NCI-H1417 (cell line): ENCODE measurements at regions not wholly inside any gene's neighbourhood (a gene's known extent, or its start where the extent isn't known, plus 50 kb on each side); places are given as distances from the start of the nearest gene placed in this dataset.
"Not testable (repeated sequence)": the region's sequence is repeated elsewhere in the genome, so short reads cannot be mapped to it uniquely, and the experiment has no call there.

Experiments used
- DNase-seq, 3 experiments: peaks; one replicate each; lab custom pipeline; 2025; lab: John Stamatoyannopoulos, UW

DNA sequence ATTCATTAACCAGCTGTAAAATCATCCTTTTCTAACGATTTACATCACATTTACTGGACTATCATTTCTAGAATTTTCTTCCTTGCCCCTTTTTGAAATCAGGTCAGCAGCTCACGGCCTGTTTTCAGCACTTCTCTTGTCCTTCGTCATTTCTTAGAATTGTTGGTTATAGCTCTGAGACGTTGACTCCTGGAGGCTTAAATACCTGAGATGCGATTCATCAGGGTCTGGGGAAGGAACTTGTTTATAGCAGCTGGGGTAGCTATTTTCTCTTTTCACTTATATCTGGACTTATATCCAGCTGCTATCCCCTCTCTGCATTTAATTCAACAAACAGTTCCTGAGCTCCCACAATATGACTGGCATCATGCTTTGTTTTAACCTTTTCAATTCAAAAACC is 338.7 kb upstream of the TNRC6C start:
- no peak for DNase-seq

DNA sequence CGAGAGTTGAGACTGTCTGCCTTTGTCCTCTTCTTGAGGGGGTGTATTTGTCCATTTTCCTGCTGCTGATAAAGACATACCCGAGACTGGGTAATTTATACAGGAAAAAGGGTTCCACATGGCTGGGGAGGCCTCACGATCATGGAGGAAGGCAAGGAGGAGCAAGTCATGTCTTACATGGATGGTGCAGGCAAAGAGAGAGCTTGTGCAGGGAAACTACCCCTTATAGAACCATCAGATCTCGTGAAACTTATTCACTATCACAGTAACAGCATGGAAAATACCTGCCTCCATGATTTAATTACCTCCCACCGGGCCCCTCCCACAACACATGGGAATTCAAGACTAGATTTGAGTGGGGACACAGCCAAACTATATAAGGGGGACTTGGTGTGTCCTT is 338.2 kb upstream of the TNRC6C start:
- DNase-seq, result no peak

DNA sequence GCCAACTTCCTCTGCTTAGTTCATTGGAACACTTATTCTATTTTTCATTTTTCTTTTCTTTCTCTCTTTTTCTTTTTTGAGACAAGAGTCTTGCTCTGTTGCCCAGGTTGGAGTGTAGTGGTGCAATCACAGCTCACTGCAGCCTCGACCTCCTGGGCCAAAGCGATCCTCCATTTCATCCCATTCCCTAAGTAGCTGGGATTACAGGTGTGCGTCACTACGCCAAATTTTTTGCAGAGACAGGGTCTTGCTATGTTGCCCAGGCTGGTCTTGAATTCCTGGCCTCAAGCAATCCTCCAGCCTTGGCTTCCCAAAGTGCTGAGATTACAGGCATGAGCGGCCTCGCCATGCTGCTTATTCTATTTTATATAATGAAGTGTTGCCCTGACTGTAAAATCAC is 336.4 kb upstream of the TNRC6C start:
- DNase-seq, result not testable (repeated sequence)

DNA sequence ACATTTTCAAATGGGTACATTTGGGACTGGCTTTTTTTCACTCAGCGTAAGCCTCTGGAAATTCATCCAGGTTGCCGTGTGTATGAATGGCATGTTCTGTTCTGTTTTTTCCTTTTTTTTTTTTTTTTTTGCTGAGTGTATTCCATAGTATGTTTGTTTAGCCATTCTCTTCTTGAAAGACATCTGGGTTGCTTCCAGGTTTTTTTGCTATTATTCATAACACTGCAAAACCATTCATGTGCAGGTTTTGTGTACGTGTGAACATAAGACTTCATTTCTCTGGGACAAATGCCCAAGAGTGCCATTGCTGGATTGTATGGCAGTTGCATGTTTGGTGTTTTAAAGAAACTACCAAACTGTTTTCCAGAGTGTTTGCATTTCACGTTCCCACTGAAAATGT is 335.9 kb upstream of the TNRC6C start:
- no peak for DNase-seq

DNA sequence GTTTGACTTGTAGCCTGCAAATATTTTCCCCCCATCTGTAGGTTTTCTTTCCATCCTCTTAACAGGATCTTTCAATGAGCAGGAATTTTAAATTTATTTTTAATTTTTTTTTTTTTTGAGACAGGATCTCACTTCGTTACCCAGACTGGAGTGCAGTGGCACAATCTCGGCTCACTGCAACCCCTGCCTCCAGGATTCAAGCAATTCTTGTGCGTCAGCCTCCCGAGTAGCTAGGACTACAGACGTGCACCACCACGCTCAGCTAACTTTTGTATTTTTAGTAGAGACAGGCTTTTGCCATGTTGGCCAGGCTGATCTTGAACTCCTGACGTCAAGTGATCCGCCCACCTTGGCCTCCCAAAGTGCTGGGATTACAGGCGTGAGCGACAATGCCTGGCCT is 335.2 kb upstream of the TNRC6C start:
- DNase-seq, result not testable (repeated sequence)

DNA sequence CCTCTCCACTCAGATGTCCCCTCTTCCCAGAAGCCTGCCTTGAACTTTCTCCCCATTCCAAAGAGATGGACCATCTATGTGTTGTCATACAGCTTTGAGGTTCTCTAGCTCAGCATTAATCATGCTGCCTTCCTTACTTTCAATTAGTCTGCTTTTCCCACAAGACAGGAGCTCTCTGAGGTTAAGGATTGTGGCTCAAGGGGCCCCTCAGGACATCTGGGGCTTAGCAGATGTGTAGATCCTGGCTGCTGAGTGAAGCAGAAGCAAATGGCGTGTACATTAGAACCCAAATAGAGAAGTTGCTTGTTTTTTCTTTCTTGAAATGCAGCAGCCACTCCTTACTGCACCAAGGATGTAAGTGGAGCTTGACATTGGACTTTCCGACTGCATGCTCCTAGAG is 330.5 kb upstream of the TNRC6C start:
- no peak for DNase-seq

DNA sequence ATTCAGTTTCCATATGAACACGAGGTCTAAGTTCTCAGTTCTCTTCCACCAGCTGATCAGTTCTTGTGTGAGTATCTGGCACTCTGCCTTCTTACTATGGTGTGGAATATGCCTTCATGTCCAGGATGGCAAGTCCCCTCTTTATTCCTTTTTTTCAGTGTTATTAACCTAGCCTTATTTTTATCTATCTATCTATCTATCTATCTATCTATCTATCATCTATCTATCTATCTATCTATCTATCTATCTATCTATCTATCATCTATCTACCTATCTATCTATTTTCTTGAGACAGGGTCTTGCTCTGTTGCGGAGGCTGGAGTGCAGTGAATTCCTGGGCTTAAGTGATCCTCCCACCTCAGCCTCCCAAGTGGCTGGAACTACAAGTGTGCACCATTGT is 329.2 kb upstream of the TNRC6C start:
- not testable (repeated sequence) for DNase-seq

DNA sequence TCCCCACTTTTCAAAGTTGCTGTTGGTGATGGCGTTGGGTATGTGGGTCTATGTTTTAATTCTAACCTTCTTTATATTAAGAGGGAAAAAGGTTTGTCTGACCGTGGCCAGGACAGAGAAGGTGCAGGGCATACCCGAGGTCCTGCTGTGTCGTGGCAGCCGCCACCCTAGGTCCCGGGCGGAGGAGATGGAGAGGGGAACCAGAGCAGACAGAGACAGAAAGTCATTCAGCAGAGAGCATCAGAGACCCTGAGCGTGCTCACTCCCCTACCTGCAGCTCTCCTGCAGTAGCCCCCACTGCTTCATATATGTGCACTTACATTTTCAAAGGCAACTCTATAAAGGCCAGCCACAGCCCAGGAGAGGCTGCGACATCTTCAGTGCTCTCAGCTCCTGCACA is 327.2 kb upstream of the TNRC6C start:
- DNase-seq, result no peak

DNA sequence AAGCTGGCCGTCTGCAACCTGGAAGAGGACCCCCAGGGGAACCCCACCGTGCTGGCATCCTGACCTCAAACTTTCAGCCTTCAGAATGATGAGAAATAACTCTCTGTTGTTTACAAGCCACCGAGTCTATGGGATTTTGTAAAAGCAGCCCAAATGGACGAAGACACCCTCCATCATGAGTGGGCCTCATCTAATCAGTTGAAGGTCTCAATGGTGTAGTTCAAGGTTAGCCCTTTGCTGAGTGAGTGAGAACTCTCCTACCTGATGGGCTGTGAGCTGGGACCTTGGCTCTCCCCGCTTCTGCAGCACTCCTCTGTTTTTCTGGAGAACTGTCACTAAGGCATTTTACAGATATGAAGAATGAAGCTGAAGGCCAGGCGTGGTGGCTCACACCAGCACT is 325.9 kb upstream of the TNRC6C start:
- DNase-seq, result no peak

DNA sequence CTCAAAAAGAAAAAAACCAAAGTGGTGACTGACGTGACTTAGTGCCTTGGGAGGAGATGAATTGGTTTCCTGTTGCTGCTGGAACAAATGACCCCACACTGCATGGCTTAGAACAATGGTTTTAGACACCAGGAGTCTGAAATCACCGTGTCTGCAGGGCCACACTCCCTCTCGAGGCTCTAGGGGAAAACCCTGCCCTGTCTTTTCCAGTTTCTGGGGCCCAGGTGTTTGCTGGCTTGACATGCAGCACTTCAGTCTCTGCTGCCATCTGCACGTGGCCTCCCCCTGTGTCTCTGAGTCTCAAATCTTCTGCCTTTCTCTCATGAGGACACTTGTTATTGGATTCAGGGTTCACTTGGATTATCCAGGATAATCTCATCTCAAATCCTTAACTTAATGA is 323.8 kb upstream of the TNRC6C start:
- no peak for DNase-seq

DNA sequence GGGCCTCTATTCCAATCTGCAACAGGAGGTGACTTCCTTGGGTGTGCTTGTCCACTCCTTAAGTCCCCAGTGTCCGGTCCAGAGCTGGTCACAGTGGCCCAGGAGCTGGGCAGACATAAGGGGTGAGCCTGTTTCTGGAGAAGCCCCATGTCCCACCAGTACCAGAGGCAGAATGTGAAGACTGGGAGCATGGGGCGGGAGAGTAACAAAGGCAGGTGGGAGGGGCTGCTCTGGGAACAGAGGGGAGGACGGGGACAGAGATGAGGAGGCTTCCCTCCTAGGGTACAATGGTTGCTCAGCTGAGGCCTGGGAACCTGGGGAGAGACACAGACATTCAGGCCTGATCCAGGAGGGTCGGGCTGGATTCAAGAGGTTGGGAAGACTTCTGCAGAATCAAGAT is 323.3 kb upstream of the TNRC6C start:
- no peak for DNase-seq

DNA sequence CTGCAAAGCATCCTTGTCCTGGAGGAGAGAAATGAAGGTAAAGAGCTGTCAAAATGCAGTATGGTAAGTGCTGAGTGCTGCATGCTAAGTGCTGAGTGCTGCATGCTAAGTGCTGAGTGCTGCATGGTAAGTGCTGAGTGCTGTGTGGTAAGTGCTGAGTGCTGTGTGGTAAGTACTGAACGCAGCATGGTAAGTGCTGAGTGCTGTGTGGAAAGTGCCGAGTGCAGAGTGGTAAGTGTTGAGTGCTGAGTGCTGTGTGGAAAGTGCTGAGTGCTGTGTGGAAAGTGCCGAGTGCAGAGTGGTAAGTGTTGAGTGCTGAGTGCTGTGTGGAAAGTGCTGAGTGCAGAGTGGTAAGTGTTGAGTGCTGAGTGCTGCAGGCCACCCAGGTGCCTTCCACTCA is 322.7 kb upstream of the TNRC6C start:
- not testable (repeated sequence) for DNase-seq

DNA sequence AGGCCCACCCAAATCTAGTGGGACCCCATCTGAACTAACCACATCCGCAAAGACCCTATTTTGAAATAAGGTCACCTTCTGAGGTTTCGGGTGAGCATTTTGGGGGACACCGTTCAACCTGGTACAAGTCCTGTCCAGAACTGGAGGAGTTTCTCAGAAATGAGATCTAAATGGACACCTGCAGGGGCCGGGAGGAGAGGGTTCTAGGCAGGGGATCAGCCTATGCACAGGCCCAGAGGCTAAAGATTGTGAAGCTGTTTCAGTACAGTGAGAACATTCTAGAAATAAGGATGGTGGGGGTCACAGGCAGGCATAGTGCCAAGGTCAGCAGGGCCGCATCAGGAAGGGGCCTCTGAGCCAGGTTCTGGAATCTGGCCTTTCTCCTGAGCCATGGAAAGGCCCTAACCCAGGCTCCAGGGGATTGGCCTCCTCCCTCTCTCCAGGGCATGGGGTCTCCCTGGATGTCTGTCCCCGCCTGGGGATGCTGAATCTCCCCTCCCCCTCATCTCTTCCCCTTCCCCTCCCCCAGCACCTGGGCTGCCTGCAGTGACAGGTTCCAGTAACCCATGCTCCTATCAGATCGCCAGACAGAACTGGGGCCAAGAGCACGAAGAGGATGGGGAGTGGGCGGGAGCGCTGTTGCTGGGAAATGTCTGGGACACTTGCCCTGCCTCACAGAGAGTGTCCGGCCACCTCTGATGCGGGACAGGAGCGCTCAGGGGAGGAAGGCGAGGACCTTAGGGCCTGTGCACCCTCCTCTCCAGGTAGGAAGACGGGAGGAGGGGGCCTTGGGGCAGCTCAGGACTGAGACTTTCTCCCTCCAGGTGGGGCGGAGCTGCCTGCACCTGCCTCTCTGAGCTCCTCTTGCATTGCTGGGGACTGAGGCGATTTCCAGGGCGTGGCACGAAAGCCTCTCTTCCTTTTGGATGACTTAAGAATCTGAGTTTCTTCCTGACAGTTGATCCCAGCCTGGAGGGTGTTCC is 321.4 kb upstream of the TNRC6C start:
- DNase-seq, result no peak

DNA sequence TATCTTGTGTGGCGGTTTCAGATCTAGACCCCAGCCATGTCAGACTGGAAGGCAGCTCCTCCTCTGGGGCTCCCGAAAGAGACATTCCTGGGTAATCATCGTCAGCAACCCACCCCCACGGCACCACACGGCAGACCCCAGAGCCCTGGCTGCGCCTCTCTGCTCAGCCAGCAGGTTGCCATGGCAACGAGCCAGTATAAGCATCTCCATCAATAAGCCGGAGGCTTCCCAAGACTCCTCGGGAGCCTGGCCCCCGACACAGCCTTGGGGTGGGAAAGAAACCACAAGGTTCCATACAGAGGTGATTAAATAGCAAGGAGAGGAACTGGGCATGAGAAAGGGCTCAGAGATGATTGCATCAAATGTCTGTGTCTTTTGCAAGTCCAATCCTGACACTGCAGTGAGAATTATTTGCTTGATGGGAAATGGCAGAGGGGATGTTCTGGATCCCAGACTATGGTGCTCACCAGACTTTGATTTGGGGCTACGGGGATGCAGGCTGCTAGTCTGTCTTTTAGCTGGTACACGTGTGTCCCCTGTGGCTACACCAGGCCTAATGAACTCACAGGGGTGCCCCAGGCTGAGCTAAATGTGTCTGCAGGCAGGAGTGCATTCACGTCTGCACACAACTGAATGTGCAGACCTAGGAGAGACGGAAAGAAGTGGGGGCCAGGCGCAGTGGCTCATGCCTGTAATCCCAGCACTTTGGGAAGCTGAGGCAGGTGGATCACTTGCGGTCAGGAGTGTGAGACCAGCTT is 320.5 kb upstream of the TNRC6C start:
- peak in 1 of 3 experiments; percentile 7 for DNase-seq

DNA sequence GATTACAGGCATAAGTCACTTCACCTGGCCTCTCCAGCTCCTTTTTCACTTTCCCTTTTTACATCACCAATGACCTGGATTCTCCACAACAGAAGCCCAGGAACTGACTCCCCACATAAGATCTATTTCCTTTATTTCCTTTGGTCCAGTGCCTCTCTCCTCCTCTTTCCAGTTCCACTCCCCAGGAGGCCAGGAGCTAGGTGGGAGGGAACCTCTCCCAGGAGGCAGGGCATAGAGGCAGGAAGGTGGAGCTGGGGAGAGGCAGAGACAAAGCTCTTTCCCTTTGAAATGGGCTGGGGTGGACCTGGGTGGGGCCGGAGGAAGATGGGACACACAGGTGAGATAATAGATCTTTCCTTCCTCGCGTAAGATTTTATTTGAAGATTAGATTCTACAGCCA is 318.3 kb upstream of the TNRC6C start:
- DNase-seq, result no peak

DNA sequence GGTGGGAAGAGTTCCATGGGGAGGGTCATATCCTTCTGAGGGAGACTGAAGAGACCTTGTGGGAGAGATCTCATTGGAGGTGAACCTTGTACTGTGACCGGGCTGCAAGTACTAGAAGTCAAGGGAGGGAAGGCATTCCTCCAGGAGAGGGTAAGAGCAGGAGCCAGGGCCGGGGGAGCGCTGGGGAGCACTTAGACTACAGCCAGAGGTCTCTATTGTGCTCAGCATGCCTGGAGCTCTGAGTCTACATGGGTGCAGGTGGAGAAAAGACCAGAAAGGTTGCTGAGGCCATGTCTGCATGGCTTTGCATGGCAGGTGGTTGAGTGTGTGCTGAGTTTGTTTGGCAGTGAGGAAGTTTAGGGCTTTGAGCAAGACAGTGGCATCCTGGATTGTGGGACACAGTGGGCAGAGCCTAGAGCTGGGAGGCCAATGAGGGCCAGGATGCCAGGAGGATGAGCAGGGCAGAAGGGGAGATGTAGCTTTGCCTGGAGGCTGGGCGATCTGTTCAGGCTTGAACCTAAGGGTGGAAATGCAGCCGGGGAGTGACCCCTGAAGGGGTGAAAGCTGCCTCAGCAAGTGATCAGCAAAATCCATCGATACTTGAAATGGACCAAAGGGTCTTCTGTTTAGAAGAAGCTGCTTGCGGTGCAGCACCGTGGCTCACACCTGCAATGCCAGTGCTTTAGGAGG is 317.4 kb upstream of the TNRC6C start:
- DNase-seq, result no peak

DNA sequence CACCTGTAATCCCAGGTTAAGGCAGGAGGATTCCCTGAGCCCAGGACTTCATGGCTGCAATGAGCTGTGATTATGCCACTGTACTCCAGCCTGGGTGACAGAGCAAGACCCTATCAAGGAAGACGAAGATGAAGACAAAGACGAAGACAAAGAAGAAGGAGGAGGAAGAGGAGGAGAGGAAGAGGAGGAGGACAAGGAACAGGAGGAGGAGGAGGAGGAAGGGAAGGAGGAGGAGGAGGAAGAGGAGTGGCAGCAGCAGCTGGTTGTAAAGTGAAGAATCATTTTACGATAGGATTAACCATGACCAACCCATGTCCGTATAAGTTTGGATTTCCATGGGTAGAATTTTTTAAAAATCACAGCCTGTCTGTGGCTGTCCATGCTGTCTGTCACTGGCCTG is 316.8 kb upstream of the TNRC6C start:
- no peak for DNase-seq

DNA sequence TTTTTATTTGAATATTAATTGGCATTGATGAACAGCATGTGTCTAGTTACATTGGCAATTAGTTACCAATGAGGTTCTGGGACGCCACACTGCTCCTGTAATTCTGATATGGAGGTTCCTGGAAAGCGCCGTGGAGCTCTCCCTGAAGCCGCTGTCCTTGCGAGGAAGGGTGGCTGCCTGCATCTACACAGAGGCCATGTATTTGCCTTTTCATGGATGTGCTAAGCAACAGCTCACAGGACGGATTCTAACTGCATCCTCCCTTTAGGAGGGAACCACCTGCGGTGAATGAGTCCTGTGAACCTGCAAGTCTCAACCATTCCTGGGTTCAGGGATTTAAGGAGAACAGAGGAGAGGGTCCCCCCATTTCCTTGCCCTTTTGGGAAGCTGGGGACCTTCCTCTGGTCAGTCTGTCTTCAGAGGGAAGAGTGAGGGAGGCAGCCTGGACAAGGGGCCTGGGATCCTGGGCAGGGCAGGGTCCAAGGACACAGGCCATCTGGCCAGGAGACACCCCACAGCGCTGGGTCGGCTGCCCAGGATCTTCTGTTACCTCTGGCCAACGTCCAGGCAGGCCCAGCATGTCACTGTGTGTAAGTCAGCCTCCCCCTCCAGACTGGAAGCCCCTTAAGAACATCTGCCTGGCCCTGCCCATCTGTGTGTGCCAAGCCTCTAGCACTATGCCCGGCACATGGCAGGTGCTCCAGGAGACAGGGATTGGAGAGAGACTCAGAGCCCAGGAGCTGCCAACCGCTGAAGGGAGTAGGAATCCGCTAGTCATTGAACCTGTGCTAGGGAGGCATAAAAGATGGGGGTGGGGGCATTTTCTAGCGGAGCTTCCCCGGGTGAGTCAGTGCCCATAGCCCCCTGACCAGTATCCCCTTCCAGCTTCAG is 314.1 kb upstream of the TNRC6C start:
- DNase-seq, result peak in 1 of 3 experiments; percentile 5

DNA sequence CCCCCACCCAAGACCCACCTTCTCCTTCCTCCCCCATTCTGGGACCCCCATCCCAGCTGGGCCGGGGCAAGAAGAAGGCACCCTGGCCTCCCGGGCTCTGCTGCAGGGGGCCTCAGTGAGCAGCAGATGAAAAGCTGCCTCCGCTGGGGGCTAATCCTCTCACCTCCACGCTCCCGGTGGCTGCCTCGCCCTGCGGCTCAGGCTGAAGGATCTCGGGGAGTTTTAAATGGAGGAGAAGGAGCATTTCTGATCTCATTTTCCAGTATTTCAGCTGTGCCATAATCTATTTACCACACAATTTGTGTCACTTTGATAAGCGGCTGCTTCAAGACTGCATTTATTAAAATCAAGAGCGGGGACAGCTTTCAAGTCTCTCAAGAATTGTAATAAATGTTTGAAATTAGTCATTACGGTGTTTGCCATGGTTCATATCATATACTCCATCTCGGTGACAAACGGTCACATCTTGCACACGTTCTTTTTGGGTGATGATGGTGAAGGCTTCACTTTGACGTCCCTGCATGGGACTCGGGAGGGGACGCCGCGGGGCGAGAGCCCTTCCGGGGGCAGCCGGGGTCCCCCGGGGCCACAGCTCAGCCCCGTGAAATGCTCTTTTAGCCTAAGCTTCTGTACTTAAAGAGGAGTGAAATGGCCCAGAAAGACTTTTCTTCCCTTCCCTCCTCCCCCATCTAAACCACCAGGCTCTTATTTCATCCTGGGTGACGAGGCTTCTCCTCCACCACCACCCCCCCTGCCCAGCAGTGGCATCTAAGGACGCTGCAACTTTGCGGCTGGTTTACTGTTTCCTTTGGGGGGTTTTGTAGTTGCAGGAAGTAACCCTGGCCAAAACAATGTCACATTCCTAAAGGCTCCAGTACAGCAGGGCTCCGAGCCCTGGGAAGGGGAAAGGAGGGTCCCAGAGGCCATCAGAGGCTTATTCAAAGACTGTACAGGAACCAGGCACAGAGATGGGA is 313.1 kb upstream of the TNRC6C start:
- peak in 1 of 3 experiments; percentile 38 for DNase-seq

DNA sequence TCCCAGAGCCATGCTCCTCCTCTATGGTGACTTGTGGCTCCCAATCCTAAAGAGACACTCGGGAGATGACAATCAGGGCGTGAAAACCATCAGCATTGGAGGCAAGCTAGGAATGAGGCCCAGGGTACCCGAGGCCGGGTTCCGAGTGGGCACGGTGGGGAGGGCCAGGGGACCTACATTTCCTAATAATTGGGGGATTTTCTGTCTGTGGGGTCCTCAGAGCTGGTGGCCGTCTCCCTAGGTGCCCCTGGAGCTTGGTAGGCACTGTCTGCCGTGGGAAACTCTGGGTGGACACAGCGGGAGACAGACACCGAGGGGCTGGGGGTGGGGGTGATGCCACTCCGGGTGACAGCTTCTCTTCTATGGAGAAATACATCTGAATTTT is 312.5 kb upstream of the TNRC6C start:
- DNase-seq, result no peak
